H9 (cell line): ENCODE measurements at regions not wholly inside any gene's neighbourhood (a gene's known extent, or its start where the extent isn't known, plus 50 kb on each side); places are given as distances from the start of the nearest gene placed in this dataset.

Experiments used
- DNase-seq: peaks from one replicate; pipeline ENCODE4 v3.0.0-alpha.2; 2017
- H2AFZ ChIP-seq: one replicate; pipeline ENCODE4 v1.6.1; 2013; ENCODE audit warnings: mild to moderate bottlenecking, low read length, control low read depth, moderate library complexity
- H2AK5ac ChIP-seq: 2 replicates; pipeline ENCODE4 v1.6.1; 2013; ENCODE audit warnings: low read length, control low read depth, mixed read lengths; ENCODE audit not compliant: insufficient read length
- H2BK120ac ChIP-seq: one replicate; pipeline ENCODE4 v1.6.1; 2013; ENCODE audit warnings: low read depth, mild to moderate bottlenecking, low read length, control low read depth, inconsistent platforms; ENCODE audit not compliant: poor library complexity, severe bottlenecking
- H2BK12ac ChIP-seq: 2 replicates; pipeline ENCODE4 v1.6.1; 2013; ENCODE audit warnings: low read length, control low read depth, mixed read lengths, low read depth; ENCODE audit not compliant: insufficient read length
- H2BK15ac ChIP-seq: 2 replicates; pipeline ENCODE4 v1.6.1; 2013; ENCODE audit warnings: low read depth, low read length, control low read depth
- H2BK20ac ChIP-seq: one replicate; pipeline ENCODE4 v1.6.1; 2013; ENCODE audit warnings: low read depth, mild to moderate bottlenecking, low read length, control low read depth, inconsistent platforms; ENCODE audit not compliant: poor library complexity, severe bottlenecking
- H2BK5ac ChIP-seq: 2 replicates; pipeline ENCODE4 v1.6.1; 2013; ENCODE audit warnings: low read length, control low read depth, mixed read lengths; ENCODE audit not compliant: insufficient read length
- H3K14ac ChIP-seq: 2 replicates; pipeline ENCODE4 v1.6.1; 2013; ENCODE audit warnings: low read length, control low read depth; ENCODE audit not compliant: insufficient read depth
- H3K18ac ChIP-seq: 2 replicates; pipeline ENCODE4 v1.6.1; 2013; ENCODE audit warnings: low read depth, mild to moderate bottlenecking, mixed read lengths, low read length, control low read depth; ENCODE audit not compliant: insufficient read length
- H3K23ac ChIP-seq: 2 replicates; pipeline ENCODE4 v1.6.1; 2013; ENCODE audit warnings: low read length, control low read depth, mixed read lengths, low read depth; ENCODE audit not compliant: insufficient read length
- H3K23me2 ChIP-seq: 2 replicates; pipeline ENCODE4 v1.6.1; 2013; ENCODE audit warnings: low read depth, mild to moderate bottlenecking, mixed read lengths, low read length, control low read depth; ENCODE audit not compliant: insufficient read length, poor library complexity, severe bottlenecking
- H3K27ac ChIP-seq: 2 replicates; pipeline ENCODE4 v1.5.1; 2013; ENCODE audit warnings: low read length, control low read depth, mixed read lengths, low read depth; ENCODE audit not compliant: insufficient read length
- H3K27me3 ChIP-seq: 2 replicates; pipeline ENCODE4 v1.6.1; 2013; ENCODE audit warnings: low read length, control low read depth, inconsistent platforms; ENCODE audit not compliant: insufficient read depth
- H3K4ac ChIP-seq: 2 replicates; pipeline ENCODE4 v1.6.1; 2013; ENCODE audit warnings: low read depth, mild to moderate bottlenecking, control low read depth, inconsistent platforms, low read length, moderate library complexity
- H3K4me1 ChIP-seq: 2 replicates; pipeline ENCODE4 v1.6.1; 2013; ENCODE audit warnings: low read length, control low read depth, inconsistent platforms; ENCODE audit not compliant: insufficient read depth
- H3K4me2 ChIP-seq: 2 replicates; pipeline ENCODE4 v1.6.1; 2013; ENCODE audit warnings: low read length, control low read depth, mixed read lengths; ENCODE audit not compliant: insufficient read length, insufficient read depth
- H3K56ac ChIP-seq: 2 replicates; pipeline ENCODE4 v1.6.1; 2013; ENCODE audit warnings: low read depth, mild to moderate bottlenecking, mixed read lengths, low read length, control low read depth; ENCODE audit not compliant: insufficient read length
- H3K79me1 ChIP-seq: 2 replicates; pipeline ENCODE4 v1.6.1; 2013; ENCODE audit warnings: low read depth, mild to moderate bottlenecking, moderate library complexity, low read length, control low read depth, inconsistent platforms; ENCODE audit not compliant: insufficient read depth, poor library complexity, severe bottlenecking
- H3K79me2 ChIP-seq: 2 replicates; pipeline ENCODE4 v1.6.1; 2013; ENCODE audit warnings: low read length, control low read depth, inconsistent platforms; ENCODE audit not compliant: insufficient read depth
- H3K9ac ChIP-seq: 2 replicates; pipeline ENCODE4 v1.6.1; 2013; ENCODE audit warnings: low read length, control low read depth, mixed read lengths; ENCODE audit not compliant: insufficient read length; ENCODE audit errors: extremely low read depth
- H3K9me3 ChIP-seq: one replicate; pipeline ENCODE4 v1.6.1; 2013; ENCODE audit warnings: low read depth, low read length, inconsistent platforms; ENCODE audit not compliant: control insufficient read depth
- H3T11ph ChIP-seq: one replicate; pipeline ENCODE4 v1.6.1; 2013; ENCODE audit warnings: mild to moderate bottlenecking, low read length, control low read depth, inconsistent platforms
- H4K20me1 ChIP-seq: one replicate; pipeline ENCODE4 v1.6.1; 2013; ENCODE audit not compliant: control insufficient read depth, insufficient read length, insufficient read depth
- H4K5ac ChIP-seq: 2 replicates; pipeline ENCODE4 v1.6.1; 2013; ENCODE audit warnings: low read depth, mild to moderate bottlenecking, mixed read lengths, low read length, control low read depth; ENCODE audit not compliant: insufficient read length
- H4K8ac ChIP-seq: replicated peaks from 2 replicates; pipeline ENCODE4 v1.6.1; 2013; ENCODE audit warnings: low read length, control low read depth, mixed read lengths, low read depth; ENCODE audit not compliant: insufficient read length
- H4K91ac ChIP-seq: 2 replicates; pipeline ENCODE4 v1.6.1; 2013; ENCODE audit warnings: low read depth, mild to moderate bottlenecking, moderate library complexity, mixed read lengths, low read length, control low read depth; ENCODE audit not compliant: insufficient read length
- H3K27ac Mint-ChIP-seq, 3 experiments: 2 replicates in 2 of 3; 3 replicates in 1 of 3; pipeline ENCODE4 v1.8.0; 2020 to 2021; ENCODE audit warnings: mixed read lengths in 3 of 3, mild to moderate bottlenecking in 1 of 3, moderate library complexity in 1 of 3
- H3K27me3 Mint-ChIP-seq: 2 replicates; pipeline ENCODE4 v1.8.0; 2021; ENCODE audit warnings: low read depth, mild to moderate bottlenecking, moderate library complexity, mixed read lengths
- H3K36me3 Mint-ChIP-seq, 3 experiments: 2 replicates in 2 of 3; 3 replicates in 1 of 3; pipeline ENCODE4 v1.8.0; 2020 to 2021; ENCODE audit warnings: low read depth in 3 of 3, mixed read lengths in 3 of 3; ENCODE audit not compliant: insufficient read depth in 1 of 3
- H3K4me1 Mint-ChIP-seq, 2 experiments: 2 replicates each; pipeline ENCODE4 v1.8.0; 2020; ENCODE audit warnings: mixed read lengths in 2 of 2
- H3K4me3 Mint-ChIP-seq, 2 experiments: 2 replicates in 1 of 2; 3 replicates in 1 of 2; pipeline ENCODE4 v1.8.0; 2020 to 2021; ENCODE audit warnings: mild to moderate bottlenecking in 2 of 2, mixed read lengths in 2 of 2, moderate library complexity in 1 of 2
- H3K9me3 Mint-ChIP-seq, 2 experiments: 2 replicates in 1 of 2; 3 replicates in 1 of 2; pipeline ENCODE4 v1.8.0; 2020; ENCODE audit warnings: mild to moderate bottlenecking in 2 of 2, mixed read lengths in 2 of 2, moderate library complexity in 1 of 2
- WGBS: extraction: QIAGEN DNeasy Blood & Tissue Kit; methylation state at CpG from one replicate; pipeline ENCODE4 v1.1.7; 2013; ENCODE audit warnings: missing lambda C conversion rate, low lambda C conversion rate, mixed read lengths; ENCODE audit not compliant: insufficient read length; ENCODE audit errors: extremely low coverage; 5-methylcytosine and 5-hydroxymethylcytosine counted together
- TF ChIP-seq, protein P1 (sequence below): fragments of 200-600 bp; sonication (generic); conservative IDR thresholded peaks from 3 replicates; pipeline ENCODE4 v1.8.0; 2021; ENCODE audit warnings: antibody characterized with exemption, mild to moderate bottlenecking

DNA sequence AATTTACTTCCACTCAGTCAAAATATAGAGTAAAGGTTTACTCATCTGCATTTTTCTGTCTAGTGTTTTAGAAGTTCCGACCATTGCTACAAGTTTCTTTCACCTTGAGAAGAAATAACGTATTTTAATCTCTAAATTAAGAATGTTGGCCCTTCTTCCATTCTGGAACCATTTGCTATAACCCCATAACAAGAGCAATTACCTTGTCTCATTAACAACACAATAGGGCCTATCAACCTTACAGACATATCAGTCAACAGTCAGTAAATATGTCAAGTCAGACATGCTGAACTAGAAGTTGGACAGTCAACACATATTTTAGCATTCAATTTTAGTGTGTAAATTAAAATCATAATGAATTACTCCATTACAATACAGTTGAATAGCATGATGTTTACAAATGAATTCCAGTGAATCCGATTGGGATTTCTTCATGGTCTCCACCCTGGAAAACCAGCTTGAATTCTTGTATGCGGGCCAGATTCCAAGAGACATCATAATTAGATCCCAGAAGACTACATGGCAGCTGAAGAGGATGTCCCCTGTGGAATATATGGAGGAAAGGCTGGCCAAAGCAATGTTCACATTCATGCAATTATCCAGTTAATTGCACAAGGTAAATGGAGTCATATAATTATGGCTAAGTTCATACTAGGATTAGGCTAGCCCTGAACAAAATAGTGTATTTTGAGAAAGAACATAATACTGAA lies 196.2 kb upstream of the TARS1 start:
- no peaks in the 10 kb centered on the region for H3K9me3 Mint-ChIP-seq
- Histone ChIP-seq H4K5ac (no peak overlapping the region), H3K79me2 (no peaks in the 10 kb centered on the region), H3K14ac (no peak overlapping the region), H3K18ac (no peak overlapping the region), H3K4me2 (no peak overlapping the region), H4K91ac (no peak overlapping the region), H3K27ac (no peak overlapping the region), H2BK12ac (no peak overlapping the region), H2AK5ac (no peak overlapping the region), H3K9me3 (no peaks in the 10 kb centered on the region), H2BK120ac (no peak overlapping the region), H3K23me2 (no peaks in the 10 kb centered on the region), H2AFZ (no peak overlapping the region), H3K27me3 (no peaks in the 10 kb centered on the region), H3K4me1 (no peaks in the 10 kb centered on the region), H3K23ac (no peak overlapping the region), H4K8ac (no peak overlapping the region), H3K79me1 (no peaks in the 10 kb centered on the region), H3K56ac (no peak overlapping the region), H3K9ac (no peak overlapping the region), H2BK5ac (no peak overlapping the region), H3K4ac (no peak overlapping the region), H2BK20ac (no peak overlapping the region), H2BK15ac (no peak overlapping the region), H3T11ph (no peak overlapping the region), H4K20me1 (no peaks in the 10 kb centered on the region)
- no peak for DNase-seq
- no peak overlapping the region for H3K4me3 Mint-ChIP-seq
- H3K27ac Mint-ChIP-seq: no peak overlapping the region
- H3K36me3 Mint-ChIP-seq: no peaks in the 10 kb centered on the region
- TF ChIP-seq, protein P1, sequence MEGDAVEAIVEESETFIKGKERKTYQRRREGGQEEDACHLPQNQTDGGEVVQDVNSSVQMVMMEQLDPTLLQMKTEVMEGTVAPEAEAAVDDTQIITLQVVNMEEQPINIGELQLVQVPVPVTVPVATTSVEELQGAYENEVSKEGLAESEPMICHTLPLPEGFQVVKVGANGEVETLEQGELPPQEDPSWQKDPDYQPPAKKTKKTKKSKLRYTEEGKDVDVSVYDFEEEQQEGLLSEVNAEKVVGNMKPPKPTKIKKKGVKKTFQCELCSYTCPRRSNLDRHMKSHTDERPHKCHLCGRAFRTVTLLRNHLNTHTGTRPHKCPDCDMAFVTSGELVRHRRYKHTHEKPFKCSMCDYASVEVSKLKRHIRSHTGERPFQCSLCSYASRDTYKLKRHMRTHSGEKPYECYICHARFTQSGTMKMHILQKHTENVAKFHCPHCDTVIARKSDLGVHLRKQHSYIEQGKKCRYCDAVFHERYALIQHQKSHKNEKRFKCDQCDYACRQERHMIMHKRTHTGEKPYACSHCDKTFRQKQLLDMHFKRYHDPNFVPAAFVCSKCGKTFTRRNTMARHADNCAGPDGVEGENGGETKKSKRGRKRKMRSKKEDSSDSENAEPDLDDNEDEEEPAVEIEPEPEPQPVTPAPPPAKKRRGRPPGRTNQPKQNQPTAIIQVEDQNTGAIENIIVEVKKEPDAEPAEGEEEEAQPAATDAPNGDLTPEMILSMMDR: no peak
- no CpG with 5 or more reads among the region's 4 CpGs for WGBS
- H3K27me3 Mint-ChIP-seq: no peaks in the 10 kb centered on the region
- H3K4me1 Mint-ChIP-seq: no peaks in the 10 kb centered on the region
